IMR-90 (cell line): ENCODE measurements at regions not wholly inside any gene's neighbourhood (a gene's known extent, or its start where the extent isn't known, plus 50 kb on each side); places are given as distances from the start of the nearest gene placed in this dataset.

Experiments used
- ATAC-seq: fragments of 200-7000 bp; cut with Tn5 transposase; 2 replicates; pipeline ENCODE4 v1.9.1; 2020; ENCODE audit warnings: low read depth, mild to moderate bottlenecking, moderate library complexity
- BruUV-seq: library from RNA; stranded (reverse); fragments of 400-500 nt; replicated peaks from 2 replicates; lab custom pipeline; 2021; lab: Mats Ljungman, UMichigan
- CTCF ChIA-PET: fragments of 300-600 bp; formaldehyde crosslinking; extraction: SDS; loops from one replicate; lab custom pipeline; 2021; ENCODE audit warnings: antibody characterized with exemption; lab: Yijun Ruan, JAX
- POLR2A ChIA-PET: fragments of 300-600 bp; sonication (Branson Sonifier 250); formaldehyde crosslinking; loops from one replicate; lab custom pipeline; 2022; ENCODE audit warnings: antibody characterized with exemption; ENCODE audit not compliant: unreplicated experiment; lab: Charles Lee
- DNase-seq: peaks from one replicate; pipeline ENCODE4 v3.0.0; 2013
- H2AFZ ChIP-seq: replicated peaks from 2 replicates; pipeline ENCODE3; 2013; ENCODE audit warnings: low read length, mild to moderate bottlenecking; ENCODE audit not compliant: poor library complexity
- H2AK5ac ChIP-seq: 2 replicates; pipeline ENCODE4 v1.6.1; 2013; ENCODE audit warnings: low read depth, low read length, inconsistent platforms
- H2AK9ac ChIP-seq: replicated peaks from 2 replicates; pipeline ENCODE3; 2013; ENCODE audit warnings: mild to moderate bottlenecking, low read depth, low read length, moderate library complexity; ENCODE audit not compliant: poor library complexity
- H2BK120ac ChIP-seq: 2 replicates; pipeline ENCODE4 v1.6.1; 2013; ENCODE audit warnings: low read depth, low read length, inconsistent platforms
- H2BK15ac ChIP-seq: 3 replicates; pipeline ENCODE4 v1.6.1; 2013; ENCODE audit warnings: low read depth, low read length, inconsistent platforms
- H2BK20ac ChIP-seq: 2 replicates; pipeline ENCODE4 v1.6.1; 2013; ENCODE audit warnings: low read depth, mild to moderate bottlenecking, inconsistent platforms, low read length, moderate library complexity
- H2BK5ac ChIP-seq: 2 replicates; pipeline ENCODE4 v1.6.1; 2013; ENCODE audit warnings: mild to moderate bottlenecking, low read depth, low read length, inconsistent platforms; ENCODE audit not compliant: poor library complexity, severe bottlenecking
- H3K14ac ChIP-seq: replicated peaks from 2 replicates; pipeline ENCODE4 v1.6.1; 2013; ENCODE audit warnings: low read depth, low read length, inconsistent platforms
- H3K18ac ChIP-seq: 2 replicates; pipeline ENCODE4 v1.6.1; 2013; ENCODE audit warnings: low read depth, low read length, control low read depth
- H3K23ac ChIP-seq: 2 replicates; pipeline ENCODE4 v1.6.1; 2013; ENCODE audit warnings: low read depth, low read length, inconsistent platforms
- H3K27ac ChIP-seq: 2 replicates; pipeline ENCODE4 v1.5.1; 2013; ENCODE audit warnings: mild to moderate bottlenecking, control low read depth, low read length; ENCODE audit not compliant: insufficient read depth
- H3K27me3 ChIP-seq: 2 replicates; pipeline ENCODE4 v1.6.1; 2013; ENCODE audit warnings: low read length; ENCODE audit not compliant: control insufficient read depth, insufficient read depth
- H3K36me3 ChIP-seq: 2 replicates; pipeline ENCODE4 v1.6.1; 2013; ENCODE audit warnings: low read length, mixed read lengths; ENCODE audit not compliant: control insufficient read depth, insufficient read depth
- H3K4ac ChIP-seq: 2 replicates; pipeline ENCODE4 v1.6.1; 2013; ENCODE audit warnings: low read depth, low read length, inconsistent platforms
- H3K4me1 ChIP-seq: 2 replicates; pipeline ENCODE4 v1.6.1; 2013; ENCODE audit warnings: low read length, mixed read lengths; ENCODE audit not compliant: control insufficient read depth, insufficient read depth
- H3K4me2 ChIP-seq: 2 replicates; pipeline ENCODE4 v1.6.1; 2013; ENCODE audit warnings: low read depth, mild to moderate bottlenecking, control low read depth, low read length, moderate library complexity
- H3K4me3 ChIP-seq: 2 replicates; pipeline ENCODE4 v1.5.1; 2013; ENCODE audit warnings: low read depth, mild to moderate bottlenecking, control low read depth, low read length, moderate library complexity; ENCODE audit not compliant: insufficient read depth
- H3K56ac ChIP-seq: 2 replicates; pipeline ENCODE4 v1.6.1; 2013; ENCODE audit warnings: low read length, inconsistent platforms; ENCODE audit not compliant: insufficient read depth; ENCODE audit errors: extremely low read depth
- H3K79me1 ChIP-seq, 2 experiments: 2 replicates each; pipeline ENCODE4 v1.6.1; 2013; ENCODE audit warnings: low read length in 2 of 2, inconsistent platforms in 1 of 2, low read depth in 1 of 2
- H3K9ac ChIP-seq: 2 replicates; pipeline ENCODE4 v1.6.1; 2013; ENCODE audit warnings: low read depth, low read length, control low read depth
- H3K9me1 ChIP-seq: 2 replicates; pipeline ENCODE4 v1.6.1; 2013; ENCODE audit warnings: low read length, inconsistent platforms; ENCODE audit not compliant: insufficient read depth
- H3K9me3 ChIP-seq: 2 replicates; pipeline ENCODE4 v1.6.1; 2013; ENCODE audit warnings: low read length; ENCODE audit not compliant: control insufficient read depth, insufficient read depth
- H4K20me1 ChIP-seq: 2 replicates; pipeline ENCODE4 v1.6.1; 2013; ENCODE audit warnings: low read length, inconsistent platforms; ENCODE audit not compliant: insufficient read depth
- H4K5ac ChIP-seq: 2 replicates; pipeline ENCODE4 v1.6.1; 2013; ENCODE audit warnings: mild to moderate bottlenecking, low read depth, low read length, control low read depth
- H4K8ac ChIP-seq, 2 experiments: 2 replicates each; pipeline ENCODE4 v1.6.1; 2013; ENCODE audit warnings: low read depth in 2 of 2, low read length in 2 of 2, control low read depth in 1 of 2, inconsistent platforms in 1 of 2
- H4K91ac ChIP-seq: 2 replicates; pipeline ENCODE4 v1.6.1; 2013; ENCODE audit warnings: low read depth, low read length, inconsistent platforms; ENCODE audit not compliant: insufficient read depth
- BHLHE40 ChIP-seq: fragments of 150-350 bp; IDR thresholded peaks from 2 replicates; pipeline ENCODE4 v1.6.1; 2016; ENCODE audit warnings: mild to moderate bottlenecking, low read depth, low read length
- CEBPB ChIP-seq: IDR thresholded peaks from 2 replicates; pipeline ENCODE4 v1.6.1; 2012; ENCODE audit warnings: low read depth, low read length, improper control_type of control experiment
- FOS ChIP-seq: fragments of 150-350 bp; IDR thresholded peaks from 2 replicates; pipeline ENCODE4 v1.6.1; 2016; ENCODE audit warnings: low read depth, low read length
- MAFK ChIP-seq: IDR thresholded peaks from 2 replicates; pipeline ENCODE4 v1.6.1; 2012; ENCODE audit warnings: low read depth, low read length, improper control_type of control experiment
- MAZ ChIP-seq: IDR thresholded peaks from 2 replicates; pipeline ENCODE4 v1.6.1; 2012; ENCODE audit warnings: low read depth, mild to moderate bottlenecking, low read length, improper control_type of control experiment, moderate library complexity, borderline replicate concordance
- MXI1 ChIP-seq: IDR thresholded peaks from 2 replicates; pipeline ENCODE4 v1.6.1; 2012; ENCODE audit warnings: low read depth, mild to moderate bottlenecking, low read length, moderate library complexity, borderline replicate concordance
- NFE2L2 ChIP-seq: fragments of 150-350 bp; IDR thresholded peaks from 2 replicates; pipeline ENCODE4 v1.6.1; 2016; ENCODE audit warnings: low read depth, mild to moderate bottlenecking, low read length
- POLR2A ChIP-seq: IDR thresholded peaks from 2 replicates; pipeline ENCODE4 v1.6.1; 2012; ENCODE audit warnings: mild to moderate bottlenecking, low read depth, low read length
- RAD21 ChIP-seq: IDR thresholded peaks from 2 replicates; pipeline ENCODE4 v1.6.1; 2012; ENCODE audit warnings: low read length, improper control_type of control experiment
- RCOR1 ChIP-seq: IDR thresholded peaks from 2 replicates; pipeline ENCODE4 v1.6.1; 2012; ENCODE audit warnings: mild to moderate bottlenecking, low read length, improper control_type of control experiment; ENCODE audit not compliant: insufficient replicate concordance
- RFX5 ChIP-seq: IDR thresholded peaks from 2 replicates; pipeline ENCODE4 v1.8.0; 2012; ENCODE audit warnings: low read depth, mild to moderate bottlenecking, low read length, moderate library complexity
- SMC3 ChIP-seq: fragments of 150-350 bp; IDR thresholded peaks from 2 replicates; pipeline ENCODE4 v1.6.1; 2016; ENCODE audit warnings: low read depth, mild to moderate bottlenecking, antibody characterized with exemption, low read length, moderate library complexity
- WGBS, 2 experiments: methylation state at CpG; one replicate each; pipeline versions ENCODE4 v1.1.5 to v1.1.7; 2013; ENCODE audit warnings: missing lambda C conversion rate in 2 of 2; ENCODE audit not compliant: insufficient read length in 1 of 2; ENCODE audit errors: extremely low coverage in 2 of 2; 5-methylcytosine and 5-hydroxymethylcytosine counted together
- dilution Hi-C: fragments of 300-500 bp; cut with HindIII; formaldehyde crosslinking; loops from one replicate; pipeline ENCODE4 v1.14.3; 2018; ENCODE audit warnings: low sequenced_read_pairs; ENCODE audit not compliant: unreplicated experiment
- in situ Hi-C: fragments of 300-500 bp; cut with MboI; formaldehyde crosslinking; loops from 3 replicates; pipeline ENCODE4 v1.14.3; 2019; ENCODE audit warnings: low sequenced_read_pairs, inconsistent platforms, mixed read lengths
- intact Hi-C: fragments of 100-400 bp; cut with micrococcal nuclease; formaldehyde crosslinking; loops from 2 replicates; pipeline ENCODE4 v1.10.0; 2022
- TF ChIP-seq, protein P1 (sequence below): conservative IDR thresholded peaks from 2 replicates; pipeline ENCODE4 v1.5.1; 2012; ENCODE audit warnings: mild to moderate bottlenecking, low read depth, low read length, improper control_type of control experiment
- TF ChIP-seq, protein P2 (sequence below): fragments of 150-350 bp; IDR thresholded peaks from 2 replicates; pipeline ENCODE4 v1.6.1; 2016; ENCODE audit warnings: low read depth, mild to moderate bottlenecking, low read length, moderate library complexity, borderline replicate concordance

DNA sequence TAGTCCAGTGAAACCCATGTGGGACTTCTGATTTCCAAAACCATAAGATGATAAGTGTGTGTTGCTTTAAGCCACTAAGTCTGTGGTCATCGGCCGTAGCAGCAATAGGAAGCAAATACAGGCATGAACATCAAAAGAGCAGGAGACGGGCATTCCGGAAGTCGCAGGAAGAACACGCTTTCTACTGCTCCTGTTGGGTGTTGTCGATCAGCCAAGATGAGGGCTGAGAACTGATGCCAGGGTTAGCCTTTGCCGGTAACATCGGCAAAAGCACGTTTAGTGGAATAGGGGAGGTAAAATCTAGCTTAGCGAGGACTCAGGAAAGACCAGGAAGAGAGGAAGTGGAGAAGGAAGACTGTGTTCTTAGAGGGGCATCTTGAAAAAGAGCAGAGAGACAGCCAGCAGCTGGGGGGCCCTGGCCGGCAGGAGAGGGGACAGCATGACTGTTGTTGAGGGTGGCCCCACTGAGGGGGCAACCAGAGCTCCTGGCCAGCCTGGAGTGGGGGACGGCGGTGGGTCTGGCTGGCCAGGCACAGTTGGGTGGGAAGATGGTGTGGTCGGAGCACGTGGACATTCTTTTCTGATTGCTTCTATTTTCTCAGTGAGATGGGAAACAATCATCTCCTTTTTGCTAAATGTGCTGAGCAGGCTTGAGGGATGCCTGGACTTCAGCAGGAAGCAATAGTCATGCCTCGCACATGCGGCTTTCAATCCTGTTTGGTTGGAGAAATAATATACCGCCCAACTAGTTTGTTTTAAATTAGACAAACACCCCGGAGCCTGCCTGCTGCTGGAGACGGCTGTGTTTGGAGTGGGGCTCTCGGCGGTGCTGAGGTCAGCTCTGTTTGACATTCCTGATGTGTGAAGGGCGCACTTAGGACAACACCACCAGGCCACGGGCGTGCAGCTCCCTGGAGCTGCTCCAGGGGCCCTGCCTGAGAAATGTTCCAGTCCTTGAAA lies 109.9 kb downstream of the METRNL start:
- no peak overlapping the region for H3K9ac ChIP-seq
- H3K4me2 ChIP-seq, result no peak overlapping the region
- peaks cover 9% of the 10 kb centered on the region; the same call in 1 of the 2 replicates for H3K9me1 ChIP-seq
- dilution Hi-C loops (no loop called here), in situ Hi-C loops (no loop called here), intact Hi-C loops (loop anchor here (1.0 kb wide), 1 partner anchor 29 kb away; no protein-coding TSS in a partner anchor)
- no peak overlapping the region for H2BK5ac ChIP-seq
- H3K36me3 ChIP-seq, result no peaks in the 10 kb centered on the region
- H2AK5ac ChIP-seq, result peak overlapping the region; percentile 81; the same call in 1 of the 2 replicates
- no peak overlapping the region; the same call in 2 of the 3 replicates for H2BK15ac ChIP-seq
- peaks cover 30% of the 10 kb centered on the region for H3K27me3 ChIP-seq
- H3K27ac ChIP-seq, result no peak overlapping the region
- H4K5ac ChIP-seq, result no peak overlapping the region
- H3K9me3 ChIP-seq, result peaks cover 19% of the 10 kb centered on the region
- H2BK20ac ChIP-seq, result peak overlapping the region; percentile 58; the same call in 1 of the 2 replicates
- no peaks in the 10 kb centered on the region; a peak in 1 of 4 replicates for H3K79me1 ChIP-seq
- ATAC-seq, result peak; percentile 96
- H4K8ac ChIP-seq, result 0 out of 4 replicates have a peak overlapping the region, but pooled peaks of 1 of the 2 experiments have one; percentile 27
- H2AFZ ChIP-seq, result peak overlapping the region; percentile 36
- no peak overlapping the region for H3K18ac ChIP-seq
- no peak overlapping the region for H3K56ac ChIP-seq
- WGBS, 2 experiments, result 69% methylated on average over 12 of the region's 26 CpGs; no CpG with 5 or more reads in 1 of the 2 experiments
- peaks cover 16% of the 10 kb centered on the region for H3K4me1 ChIP-seq
- peak; percentile 90 for DNase-seq
- H3K23ac ChIP-seq, result 0 out of 2 replicates have a peak overlapping the region, but pooled peaks have one; percentile 50
- CTCF ChIA-PET, result no interaction called here
- H2BK120ac ChIP-seq, result peak overlapping the region; percentile 32; the same call in 1 of the 2 replicates
- H3K14ac ChIP-seq, result peak overlapping the region; percentile 28; the same call in 1 of the 2 replicates
- POLR2A ChIA-PET, result no interaction called here
- peaks cover 14% of the 10 kb centered on the region; the same call in 1 of the 2 replicates for H4K20me1 ChIP-seq
- 0 out of 2 replicates have a peak overlapping the region, but pooled peaks have one; percentile 32 for H3K4ac ChIP-seq
- peak overlapping the region; percentile 65 for H2AK9ac ChIP-seq
- H3K4me3 ChIP-seq, result no peak overlapping the region
- H4K91ac ChIP-seq, result peak overlapping the region; percentile 39; the same call in 1 of the 2 replicates
- BruUV-seq, result no TSS peak
- TF ChIP-seq MAFK, result peak; percentile 89
- TF ChIP-seq SMC3, result no peak
- TF ChIP-seq, protein P1, sequence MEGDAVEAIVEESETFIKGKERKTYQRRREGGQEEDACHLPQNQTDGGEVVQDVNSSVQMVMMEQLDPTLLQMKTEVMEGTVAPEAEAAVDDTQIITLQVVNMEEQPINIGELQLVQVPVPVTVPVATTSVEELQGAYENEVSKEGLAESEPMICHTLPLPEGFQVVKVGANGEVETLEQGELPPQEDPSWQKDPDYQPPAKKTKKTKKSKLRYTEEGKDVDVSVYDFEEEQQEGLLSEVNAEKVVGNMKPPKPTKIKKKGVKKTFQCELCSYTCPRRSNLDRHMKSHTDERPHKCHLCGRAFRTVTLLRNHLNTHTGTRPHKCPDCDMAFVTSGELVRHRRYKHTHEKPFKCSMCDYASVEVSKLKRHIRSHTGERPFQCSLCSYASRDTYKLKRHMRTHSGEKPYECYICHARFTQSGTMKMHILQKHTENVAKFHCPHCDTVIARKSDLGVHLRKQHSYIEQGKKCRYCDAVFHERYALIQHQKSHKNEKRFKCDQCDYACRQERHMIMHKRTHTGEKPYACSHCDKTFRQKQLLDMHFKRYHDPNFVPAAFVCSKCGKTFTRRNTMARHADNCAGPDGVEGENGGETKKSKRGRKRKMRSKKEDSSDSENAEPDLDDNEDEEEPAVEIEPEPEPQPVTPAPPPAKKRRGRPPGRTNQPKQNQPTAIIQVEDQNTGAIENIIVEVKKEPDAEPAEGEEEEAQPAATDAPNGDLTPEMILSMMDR, result no peak
- TF ChIP-seq RCOR1, result no peak
- TF ChIP-seq BHLHE40, result peak; percentile 75; the same call in 1 of the 2 replicates
- no peak for TF ChIP-seq CEBPB
- no peak for TF ChIP-seq POLR2A
- no peak for TF ChIP-seq RAD21
- TF ChIP-seq RFX5, result no peak
- TF ChIP-seq MXI1, result peak; percentile 70; the same call in 1 of the 2 replicates
- no peak for TF ChIP-seq MAZ
- TF ChIP-seq FOS, result no peak
- 0 out of 2 replicates have a peak, but pooled peaks have one; percentile 2 for TF ChIP-seq NFE2L2
- TF ChIP-seq, protein P2, sequence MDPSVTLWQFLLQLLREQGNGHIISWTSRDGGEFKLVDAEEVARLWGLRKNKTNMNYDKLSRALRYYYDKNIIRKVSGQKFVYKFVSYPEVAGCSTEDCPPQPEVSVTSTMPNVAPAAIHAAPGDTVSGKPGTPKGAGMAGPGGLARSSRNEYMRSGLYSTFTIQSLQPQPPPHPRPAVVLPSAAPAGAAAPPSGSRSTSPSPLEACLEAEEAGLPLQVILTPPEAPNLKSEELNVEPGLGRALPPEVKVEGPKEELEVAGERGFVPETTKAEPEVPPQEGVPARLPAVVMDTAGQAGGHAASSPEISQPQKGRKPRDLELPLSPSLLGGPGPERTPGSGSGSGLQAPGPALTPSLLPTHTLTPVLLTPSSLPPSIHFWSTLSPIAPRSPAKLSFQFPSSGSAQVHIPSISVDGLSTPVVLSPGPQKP, result no peak
